IMR-90 (cell line): ENCODE measurements at regions not wholly inside any gene's neighbourhood (a gene's known extent, or its start where the extent isn't known, plus 50 kb on each side); places are given as distances from the start of the nearest gene placed in this dataset.

Experiments used
- ATAC-seq: fragments of 200-7000 bp; cut with Tn5 transposase; 2 replicates; pipeline ENCODE4 v1.9.1; 2020; ENCODE audit warnings: low read depth, mild to moderate bottlenecking, moderate library complexity
- BruUV-seq: library from RNA; stranded (reverse); fragments of 400-500 nt; replicated peaks from 2 replicates; lab custom pipeline; 2021; lab: Mats Ljungman, UMichigan
- CTCF ChIA-PET: fragments of 300-600 bp; formaldehyde crosslinking; extraction: SDS; loops from one replicate; lab custom pipeline; 2021; ENCODE audit warnings: antibody characterized with exemption; lab: Yijun Ruan, JAX
- POLR2A ChIA-PET: fragments of 300-600 bp; sonication (Branson Sonifier 250); formaldehyde crosslinking; loops from one replicate; lab custom pipeline; 2022; ENCODE audit warnings: antibody characterized with exemption; ENCODE audit not compliant: unreplicated experiment; lab: Charles Lee
- DNase-seq: peaks from one replicate; pipeline ENCODE4 v3.0.0; 2013
- H2AFZ ChIP-seq: replicated peaks from 2 replicates; pipeline ENCODE3; 2013; ENCODE audit warnings: low read length, mild to moderate bottlenecking; ENCODE audit not compliant: poor library complexity
- H2AK5ac ChIP-seq: 2 replicates; pipeline ENCODE4 v1.6.1; 2013; ENCODE audit warnings: low read depth, low read length, inconsistent platforms
- H2AK9ac ChIP-seq: replicated peaks from 2 replicates; pipeline ENCODE3; 2013; ENCODE audit warnings: mild to moderate bottlenecking, low read depth, low read length, moderate library complexity; ENCODE audit not compliant: poor library complexity
- H2BK120ac ChIP-seq: 2 replicates; pipeline ENCODE4 v1.6.1; 2013; ENCODE audit warnings: low read depth, low read length, inconsistent platforms
- H2BK15ac ChIP-seq: 3 replicates; pipeline ENCODE4 v1.6.1; 2013; ENCODE audit warnings: low read depth, low read length, inconsistent platforms
- H2BK20ac ChIP-seq: 2 replicates; pipeline ENCODE4 v1.6.1; 2013; ENCODE audit warnings: low read depth, mild to moderate bottlenecking, inconsistent platforms, low read length, moderate library complexity
- H2BK5ac ChIP-seq: 2 replicates; pipeline ENCODE4 v1.6.1; 2013; ENCODE audit warnings: mild to moderate bottlenecking, low read depth, low read length, inconsistent platforms; ENCODE audit not compliant: poor library complexity, severe bottlenecking
- H3K14ac ChIP-seq: replicated peaks from 2 replicates; pipeline ENCODE4 v1.6.1; 2013; ENCODE audit warnings: low read depth, low read length, inconsistent platforms
- H3K18ac ChIP-seq: 2 replicates; pipeline ENCODE4 v1.6.1; 2013; ENCODE audit warnings: low read depth, low read length, control low read depth
- H3K23ac ChIP-seq: 2 replicates; pipeline ENCODE4 v1.6.1; 2013; ENCODE audit warnings: low read depth, low read length, inconsistent platforms
- H3K27ac ChIP-seq: 2 replicates; pipeline ENCODE4 v1.5.1; 2013; ENCODE audit warnings: mild to moderate bottlenecking, control low read depth, low read length; ENCODE audit not compliant: insufficient read depth
- H3K27me3 ChIP-seq: 2 replicates; pipeline ENCODE4 v1.6.1; 2013; ENCODE audit warnings: low read length; ENCODE audit not compliant: control insufficient read depth, insufficient read depth
- H3K36me3 ChIP-seq: 2 replicates; pipeline ENCODE4 v1.6.1; 2013; ENCODE audit warnings: low read length, mixed read lengths; ENCODE audit not compliant: control insufficient read depth, insufficient read depth
- H3K4ac ChIP-seq: 2 replicates; pipeline ENCODE4 v1.6.1; 2013; ENCODE audit warnings: low read depth, low read length, inconsistent platforms
- H3K4me1 ChIP-seq: 2 replicates; pipeline ENCODE4 v1.6.1; 2013; ENCODE audit warnings: low read length, mixed read lengths; ENCODE audit not compliant: control insufficient read depth, insufficient read depth
- H3K4me2 ChIP-seq: 2 replicates; pipeline ENCODE4 v1.6.1; 2013; ENCODE audit warnings: low read depth, mild to moderate bottlenecking, control low read depth, low read length, moderate library complexity
- H3K4me3 ChIP-seq: 2 replicates; pipeline ENCODE4 v1.5.1; 2013; ENCODE audit warnings: low read depth, mild to moderate bottlenecking, control low read depth, low read length, moderate library complexity; ENCODE audit not compliant: insufficient read depth
- H3K56ac ChIP-seq: 2 replicates; pipeline ENCODE4 v1.6.1; 2013; ENCODE audit warnings: low read length, inconsistent platforms; ENCODE audit not compliant: insufficient read depth; ENCODE audit errors: extremely low read depth
- H3K79me1 ChIP-seq, 2 experiments: 2 replicates each; pipeline ENCODE4 v1.6.1; 2013; ENCODE audit warnings: low read length in 2 of 2, inconsistent platforms in 1 of 2, low read depth in 1 of 2
- H3K9ac ChIP-seq: 2 replicates; pipeline ENCODE4 v1.6.1; 2013; ENCODE audit warnings: low read depth, low read length, control low read depth
- H3K9me1 ChIP-seq: 2 replicates; pipeline ENCODE4 v1.6.1; 2013; ENCODE audit warnings: low read length, inconsistent platforms; ENCODE audit not compliant: insufficient read depth
- H3K9me3 ChIP-seq: 2 replicates; pipeline ENCODE4 v1.6.1; 2013; ENCODE audit warnings: low read length; ENCODE audit not compliant: control insufficient read depth, insufficient read depth
- H4K20me1 ChIP-seq: 2 replicates; pipeline ENCODE4 v1.6.1; 2013; ENCODE audit warnings: low read length, inconsistent platforms; ENCODE audit not compliant: insufficient read depth
- H4K5ac ChIP-seq: 2 replicates; pipeline ENCODE4 v1.6.1; 2013; ENCODE audit warnings: mild to moderate bottlenecking, low read depth, low read length, control low read depth
- H4K8ac ChIP-seq, 2 experiments: 2 replicates each; pipeline ENCODE4 v1.6.1; 2013; ENCODE audit warnings: low read depth in 2 of 2, low read length in 2 of 2, control low read depth in 1 of 2, inconsistent platforms in 1 of 2
- H4K91ac ChIP-seq: 2 replicates; pipeline ENCODE4 v1.6.1; 2013; ENCODE audit warnings: low read depth, low read length, inconsistent platforms; ENCODE audit not compliant: insufficient read depth
- WGBS, 2 experiments: methylation state at CpG; one replicate each; pipeline versions ENCODE4 v1.1.5 to v1.1.7; 2013; ENCODE audit warnings: missing lambda C conversion rate in 2 of 2; ENCODE audit not compliant: insufficient read length in 1 of 2; ENCODE audit errors: extremely low coverage in 2 of 2; 5-methylcytosine and 5-hydroxymethylcytosine counted together
- dilution Hi-C: fragments of 300-500 bp; cut with HindIII; formaldehyde crosslinking; loops from one replicate; pipeline ENCODE4 v1.14.3; 2018; ENCODE audit warnings: low sequenced_read_pairs; ENCODE audit not compliant: unreplicated experiment
- in situ Hi-C: fragments of 300-500 bp; cut with MboI; formaldehyde crosslinking; loops from 3 replicates; pipeline ENCODE4 v1.14.3; 2019; ENCODE audit warnings: low sequenced_read_pairs, inconsistent platforms, mixed read lengths
- intact Hi-C: fragments of 100-400 bp; cut with micrococcal nuclease; formaldehyde crosslinking; loops from 2 replicates; pipeline ENCODE4 v1.10.0; 2022
- TF ChIP-seq, protein P1 (sequence below): fragments of 150-350 bp; IDR thresholded peaks from 2 replicates; pipeline ENCODE4 v1.6.1; 2017; ENCODE audit warnings: mild to moderate bottlenecking, antibody characterized with exemption, low read length, low read depth

DNA sequence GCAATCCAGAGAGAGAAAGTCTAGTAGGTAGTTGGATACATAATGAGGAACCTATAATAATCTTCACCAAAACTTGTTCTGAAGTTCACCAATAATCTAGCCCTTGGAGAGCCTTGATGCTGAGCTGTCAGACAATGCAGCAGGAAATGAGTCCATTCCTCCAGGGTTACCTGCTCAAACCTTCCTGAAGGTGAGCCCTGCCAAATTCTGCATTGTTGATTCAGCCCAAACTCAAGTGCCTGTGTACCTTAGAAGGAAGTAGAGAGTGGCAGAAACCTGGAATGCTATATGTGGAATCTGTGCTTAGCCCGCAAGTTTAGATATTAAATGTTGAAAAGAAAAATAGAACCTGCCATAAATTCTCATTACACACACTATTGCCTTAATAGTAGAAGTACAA lies 77.4 kb upstream of the SPON1 start:
- Histone ChIP-seq H4K8ac (no peak overlapping the region), H2AK9ac (no peak overlapping the region), H3K23ac (no peak overlapping the region), H3K9me3 (no peaks in the 10 kb centered on the region), H3K56ac (no peak overlapping the region), H3K14ac (no peak overlapping the region), H3K9me1 (no peaks in the 10 kb centered on the region), H3K36me3 (no peaks in the 10 kb centered on the region), H2BK20ac (no peak overlapping the region), H4K91ac (no peak overlapping the region), H3K4me1 (no peaks in the 10 kb centered on the region), H3K18ac (no peak overlapping the region), H3K4ac (no peak overlapping the region), H3K27ac (no peak overlapping the region), H3K9ac (no peak overlapping the region), H2AFZ (no peak overlapping the region), H4K5ac (no peak overlapping the region), H3K27me3 (no peaks in the 10 kb centered on the region), H2BK120ac (no peak overlapping the region), H3K4me3 (no peak overlapping the region), H3K79me1 (no peaks in the 10 kb centered on the region), H2AK5ac (no peak overlapping the region), H3K4me2 (no peak overlapping the region), H2BK15ac (no peak overlapping the region), H4K20me1 (no peaks in the 10 kb centered on the region), H2BK5ac (no peak overlapping the region)
- DNase-seq: no peak
- no peak for ATAC-seq
- BruUV-seq: no TSS peak
- TF ChIP-seq, protein P1, sequence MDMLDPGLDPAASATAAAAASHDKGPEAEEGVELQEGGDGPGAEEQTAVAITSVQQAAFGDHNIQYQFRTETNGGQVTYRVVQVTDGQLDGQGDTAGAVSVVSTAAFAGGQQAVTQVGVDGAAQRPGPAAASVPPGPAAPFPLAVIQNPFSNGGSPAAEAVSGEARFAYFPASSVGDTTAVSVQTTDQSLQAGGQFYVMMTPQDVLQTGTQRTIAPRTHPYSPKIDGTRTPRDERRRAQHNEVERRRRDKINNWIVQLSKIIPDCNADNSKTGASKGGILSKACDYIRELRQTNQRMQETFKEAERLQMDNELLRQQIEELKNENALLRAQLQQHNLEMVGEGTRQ: no peak
- dilution Hi-C loops (no loop called here), in situ Hi-C loops (no loop called here), intact Hi-C loops (no loop called here)
- ChIA-PET POLR2A (no interaction called here), CTCF (no interaction called here)
- no CpG with 5 or more reads among the region's 1 CpG for WGBS, 2 experiments
